Parathyroid adenoma (tissue), 2 donors: ENCODE measurements at regions not wholly inside any gene's neighbourhood (a gene's known extent, or its start where the extent isn't known, plus 50 kb on each side); places are given as distances from the start of the nearest gene placed in this dataset.

ENCODE experiments used
- H2AFZ ChIP-seq: fragments of 300-600 bp; sonication (generic); one replicate; pipeline ENCODE4 v1.7.0; 2017; ENCODE audit warnings: antibody characterized with exemption, mild to moderate bottlenecking
- H3K27ac ChIP-seq: fragments of 300-600 bp; sonication (generic); one replicate; pipeline ENCODE4 v1.7.0; 2017
- H3K27me3 ChIP-seq: fragments of 300-600 bp; sonication (generic); one replicate; pipeline ENCODE4 v1.7.0; 2017; ENCODE audit warnings: low read length; ENCODE audit not compliant: control insufficient read depth, insufficient read depth
- H3K36me3 ChIP-seq: fragments of 300-600 bp; sonication (generic); one replicate; pipeline ENCODE4 v1.7.0; 2017; ENCODE audit warnings: low read length; ENCODE audit not compliant: control insufficient read depth, insufficient read depth
- H3K4me1 ChIP-seq: fragments of 300-600 bp; sonication (generic); one replicate; pipeline ENCODE4 v1.7.0; 2017; ENCODE audit warnings: control low read depth
- H3K4me2 ChIP-seq: fragments of 300-600 bp; sonication (generic); one replicate; pipeline ENCODE4 v1.7.0; 2017; ENCODE audit warnings: low read length
- H3K4me3 ChIP-seq: fragments of 300-600 bp; sonication (generic); one replicate; pipeline ENCODE4 v1.7.0; 2017; ENCODE audit warnings: low read depth, low read length
- H3K79me2 ChIP-seq: fragments of 300-600 bp; sonication (generic); one replicate; pipeline ENCODE4 v1.7.0; 2017; ENCODE audit warnings: control low read depth
- H3K9ac ChIP-seq: fragments of 300-600 bp; sonication (generic); one replicate; pipeline ENCODE4 v1.7.0; 2017; ENCODE audit warnings: mild to moderate bottlenecking
- H3K9me3 ChIP-seq: fragments of 300-600 bp; sonication (generic); one replicate; pipeline ENCODE4 v1.7.0; 2017; ENCODE audit warnings: low read length; ENCODE audit not compliant: control insufficient read depth
- CTCF ChIP-seq: fragments of 300-600 bp; sonication (generic); IDR thresholded peaks from one replicate; pipeline ENCODE4 v1.7.0; 2017; ENCODE audit warnings: antibody characterized with exemption, mild to moderate bottlenecking
- donor health status: primary hyperparathyroidism.

- H3K27me3 ChIP-seq: no peaks in the 10 kb centered on the region
- no peak overlapping the region for H3K4me3 ChIP-seq
- TF ChIP-seq CTCF: no peak
- H3K4me2 ChIP-seq: no peak overlapping the region
- H3K9ac ChIP-seq: no peak overlapping the region
- no peak overlapping the region for H2AFZ ChIP-seq
- no peak overlapping the region for H3K27ac ChIP-seq
- H3K9me3 ChIP-seq: no peaks in the 10 kb centered on the region
- H3K79me2 ChIP-seq: no peaks in the 10 kb centered on the region
- no peaks in the 10 kb centered on the region for H3K36me3 ChIP-seq
- H3K4me1 ChIP-seq: no peaks in the 10 kb centered on the region
Observed at GRCh38 chr2:156189584-156189983, 142.9 kb downstream of the NR4A2 start.

- Histone ChIP-seq H3K27me3 (no peaks in the 10 kb centered on the region), H3K4me3 (no peak overlapping the region), H3K4me1 (no peaks in the 10 kb centered on the region), H3K4me2 (no peak overlapping the region), H3K79me2 (no peaks in the 10 kb centered on the region), H3K27ac (no peak overlapping the region), H2AFZ (no peak overlapping the region), H3K9ac (no peak overlapping the region), H3K9me3 (no peaks in the 10 kb centered on the region), H3K36me3 (no peaks in the 10 kb centered on the region)
- TF ChIP-seq CTCF: no peak
Observed at GRCh38 chr2:156189143-156189542, 143.4 kb downstream of the NR4A2 start.

GRCh38 chr2:156182132-156182531 lies 150.4 kb downstream of the NR4A2 start:
- Histone ChIP-seq H3K36me3 (no peaks in the 10 kb centered on the region), H3K4me3 (no peak overlapping the region), H3K4me2 (peak overlapping the region; percentile 20), H3K4me1 (peaks cover 6% of the 10 kb centered on the region), H3K27ac (peak overlapping the region; percentile 53), H2AFZ (peak overlapping the region; percentile 47), H3K9me3 (no peaks in the 10 kb centered on the region), H3K9ac (no peak overlapping the region), H3K79me2 (no peaks in the 10 kb centered on the region), H3K27me3 (no peaks in the 10 kb centered on the region)
- no peak for TF ChIP-seq CTCF

GRCh38 chr2:156181208-156181607 lies 151.3 kb downstream of the NR4A2 start:
- H3K9ac ChIP-seq: no peak overlapping the region
- H3K4me1 ChIP-seq: peaks cover 6% of the 10 kb centered on the region
- no peak for TF ChIP-seq CTCF
- H3K79me2 ChIP-seq: no peaks in the 10 kb centered on the region
- no peak overlapping the region for H3K4me3 ChIP-seq
- H3K9me3 ChIP-seq: no peaks in the 10 kb centered on the region
- no peak overlapping the region for H3K4me2 ChIP-seq
- no peak overlapping the region for H3K27ac ChIP-seq
- no peaks in the 10 kb centered on the region for H3K36me3 ChIP-seq
- no peaks in the 10 kb centered on the region for H3K27me3 ChIP-seq
- no peak overlapping the region for H2AFZ ChIP-seq

- Histone ChIP-seq H3K79me2 (no peaks in the 10 kb centered on the region), H3K36me3 (no peaks in the 10 kb centered on the region), H3K4me3 (no peak overlapping the region), H3K27ac (no peak overlapping the region), H2AFZ (no peak overlapping the region), H3K9me3 (no peaks in the 10 kb centered on the region), H3K4me1 (peaks cover 6% of the 10 kb centered on the region), H3K27me3 (no peaks in the 10 kb centered on the region), H3K4me2 (no peak overlapping the region), H3K9ac (no peak overlapping the region)
- no peak for TF ChIP-seq CTCF
Observed at GRCh38 chr2:156177654-156178053, 154.9 kb downstream of the NR4A2 start.
